HG03469 (cell line): ENCODE measurements at regions not wholly inside any gene's neighbourhood (a gene's known extent, or its start where the extent isn't known, plus 50 kb on each side); places are given as distances from the start of the nearest gene placed in this dataset.

Experiments
- ATAC-seq: cut with Tn5 transposase; IDR thresholded peaks from one replicate; pipeline ENCODE4 v1.9.1; 2021; ENCODE audit warnings: mild to moderate bottlenecking, moderate library complexity, moderate number of reproducible peaks; ENCODE audit not compliant: unreplicated experiment

DNA sequence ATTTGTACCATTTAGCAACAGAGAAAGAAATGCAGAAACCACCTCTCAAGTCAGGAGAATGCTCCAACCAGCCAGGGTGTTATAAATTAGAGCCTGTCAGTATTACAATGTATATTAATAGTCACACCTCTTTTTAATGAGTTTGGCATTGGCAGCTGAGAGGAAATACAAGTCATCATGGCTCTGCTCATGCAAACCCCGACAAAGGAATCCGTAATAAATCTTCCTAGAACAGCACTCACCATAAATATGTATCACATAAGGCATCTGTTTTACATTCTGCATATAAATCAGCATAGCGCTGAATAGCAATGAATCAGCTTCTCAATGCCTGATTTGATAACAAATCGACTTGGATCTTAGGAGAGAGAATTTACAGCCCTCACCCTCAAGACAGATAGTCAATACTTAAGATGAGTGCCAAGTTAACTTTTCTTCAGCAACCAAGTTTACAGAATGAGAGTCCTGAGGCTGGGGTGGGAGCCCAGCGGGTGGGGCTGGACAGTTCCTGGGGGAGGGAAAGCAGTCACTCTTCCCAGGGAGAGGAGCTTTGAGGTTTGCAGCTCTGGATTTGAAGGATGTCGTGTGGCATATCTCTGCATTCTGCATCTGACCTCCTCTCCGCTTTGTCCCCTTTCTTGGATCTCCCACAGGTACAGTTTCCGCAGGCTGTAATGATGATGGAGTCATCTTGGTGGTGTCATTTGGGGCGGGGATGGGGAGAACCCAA lies 1034.4 kb upstream of the NR2F2 start:
- ATAC-seq, result no peak

DNA sequence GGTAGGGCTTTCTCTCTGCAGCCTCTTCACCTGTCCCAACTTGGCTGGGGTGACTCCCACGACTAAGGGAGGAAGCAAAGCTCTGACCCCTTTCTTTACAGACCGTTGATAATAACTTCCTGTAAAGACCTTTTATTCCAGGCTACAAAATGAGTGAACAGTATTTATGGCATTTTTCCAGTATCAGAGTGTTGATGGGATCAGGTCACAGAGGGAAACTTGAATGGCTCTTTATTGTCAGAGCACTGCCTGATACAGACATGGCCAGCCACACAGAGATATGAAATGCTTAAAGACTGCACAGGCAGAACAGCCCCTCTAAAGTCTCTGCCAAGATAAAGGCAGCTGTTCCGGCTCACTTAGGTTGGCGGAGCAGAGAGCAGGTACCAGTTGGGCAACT lies 1033.9 kb upstream of the NR2F2 start:
- no peak for ATAC-seq

DNA sequence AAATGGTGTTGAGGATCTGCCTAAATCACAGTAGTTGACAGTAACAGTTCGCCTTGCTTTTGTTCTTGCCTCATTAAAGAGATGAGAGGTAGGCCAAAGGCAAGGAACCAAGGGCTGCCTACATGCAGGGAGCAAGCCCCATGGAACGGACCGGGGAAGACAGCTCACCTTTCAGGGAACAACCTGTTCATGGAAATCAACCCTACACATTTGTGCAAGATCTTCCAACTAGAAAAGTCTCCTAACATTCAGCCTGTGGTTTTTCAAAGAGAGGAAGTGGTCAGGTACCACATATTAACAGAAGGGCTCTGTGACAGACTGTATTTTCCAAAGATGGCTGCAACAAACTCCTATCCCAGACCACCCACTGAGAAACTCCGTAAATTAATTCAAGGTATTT lies 1031.8 kb upstream of the NR2F2 start:
- ATAC-seq, result no peak

DNA sequence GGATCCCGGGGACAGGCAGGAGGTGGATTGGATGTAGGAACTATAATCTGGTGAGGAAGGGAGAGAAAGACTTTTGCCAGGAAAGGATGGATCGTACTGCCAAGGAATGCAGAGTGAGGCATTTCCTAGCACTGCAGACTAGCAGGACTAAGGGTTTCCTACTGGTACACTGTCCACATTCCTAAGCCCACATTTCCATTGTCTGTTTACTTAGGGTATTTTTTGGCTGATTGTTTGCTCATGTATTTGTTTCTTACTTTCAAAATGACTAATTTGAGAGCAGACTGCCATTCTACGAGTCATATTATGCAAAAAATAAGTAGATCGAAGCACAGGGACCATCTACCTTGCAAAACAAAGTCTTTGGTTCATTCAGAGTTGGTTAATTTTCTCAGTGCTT lies 1029.5 kb upstream of the NR2F2 start:
- ATAC-seq, result no peak

DNA sequence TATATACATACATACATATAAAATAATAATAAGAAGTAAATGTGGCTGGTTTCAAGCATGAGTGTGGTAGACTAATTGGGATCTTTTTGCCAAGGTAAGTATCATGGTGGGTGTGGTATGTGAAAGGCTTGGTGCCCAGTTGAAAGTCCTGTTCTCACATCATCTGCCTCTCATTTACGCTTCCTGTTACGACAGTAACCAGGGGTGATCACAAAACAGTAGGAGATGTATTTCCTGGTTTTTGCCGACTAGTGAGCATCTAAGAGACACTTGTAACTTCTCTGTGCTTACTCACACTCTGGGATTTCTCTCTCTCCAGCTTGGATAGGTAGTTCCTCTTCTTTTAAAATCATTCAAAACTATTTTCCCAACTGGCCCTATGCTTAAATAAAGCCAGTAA lies 1028.3 kb upstream of the NR2F2 start:
- no peak for ATAC-seq

DNA sequence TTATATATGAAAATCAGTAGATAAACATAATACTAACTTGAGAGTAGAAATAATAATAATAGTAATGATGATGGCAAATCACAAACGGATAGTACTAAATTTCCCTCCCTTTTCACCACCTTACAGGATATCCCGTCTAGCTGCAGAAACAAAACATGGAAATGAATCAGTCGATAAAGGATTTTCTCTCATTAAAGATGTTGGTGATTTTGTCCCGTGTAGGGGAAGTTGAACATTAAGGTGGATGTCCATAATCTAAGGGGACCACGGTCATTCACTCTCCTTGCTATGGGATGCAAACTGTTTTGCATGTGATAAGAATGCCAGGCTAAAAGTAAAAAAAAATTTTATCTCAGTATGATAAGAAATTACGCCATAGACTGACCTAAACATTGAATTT lies 1027.7 kb upstream of the NR2F2 start:
- no peak for ATAC-seq

DNA sequence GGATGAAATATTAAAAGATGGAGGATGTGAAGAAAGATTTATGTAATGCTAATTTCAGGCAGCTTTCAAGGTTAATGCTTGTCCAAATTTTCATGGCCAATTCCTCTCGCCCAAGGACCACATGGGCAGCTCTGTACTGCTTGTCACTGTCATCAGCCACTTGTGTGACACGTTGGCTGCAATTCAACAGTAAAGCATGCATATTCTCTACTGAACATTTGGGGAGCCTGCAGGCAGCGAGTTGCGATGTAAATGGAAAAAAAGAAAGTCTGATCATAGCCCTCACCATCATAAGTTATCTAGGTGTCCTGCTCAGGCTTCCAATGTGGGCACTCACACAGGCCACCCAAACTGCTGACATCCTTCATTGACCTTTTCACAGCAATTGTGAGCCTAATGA lies 1026.8 kb upstream of the NR2F2 start:
- no peak for ATAC-seq

DNA sequence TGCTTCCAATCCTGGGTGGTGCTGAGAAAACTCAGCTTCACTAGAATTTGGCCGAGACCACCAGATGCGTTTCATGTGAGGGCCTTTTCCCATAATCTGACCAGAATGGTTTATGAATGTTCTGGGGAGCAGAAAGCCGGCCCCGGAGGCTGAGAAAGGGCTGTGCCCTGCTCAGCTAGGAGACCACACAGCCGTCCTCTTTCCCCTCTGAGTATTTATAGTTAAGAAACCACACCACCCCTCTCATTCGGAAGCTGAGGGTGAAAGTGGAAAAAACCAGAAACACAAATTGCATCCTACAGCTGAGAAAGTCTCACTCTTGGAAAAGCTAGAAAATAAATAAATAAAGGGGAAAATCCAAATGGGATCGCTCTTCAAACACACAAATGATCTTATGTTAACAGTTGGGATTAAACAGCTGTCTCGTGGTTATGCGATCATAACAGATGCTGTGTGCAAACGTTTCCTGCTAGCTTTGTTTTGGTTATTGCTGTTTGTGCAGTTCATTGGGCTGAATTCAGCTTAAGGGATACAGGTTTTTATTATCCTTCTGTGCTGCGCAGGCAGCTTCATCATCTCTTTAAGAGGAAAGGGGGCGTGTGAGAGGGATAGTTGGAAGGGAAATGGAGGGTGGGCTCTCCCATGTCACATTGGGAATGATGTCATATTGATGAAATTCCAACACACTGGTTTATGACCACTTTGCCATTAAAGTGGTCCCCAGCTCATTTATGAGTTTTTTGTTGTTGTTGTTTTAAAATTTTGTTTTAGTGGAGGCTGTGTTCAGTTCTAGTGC lies 1026.2 kb upstream of the NR2F2 start:
- ATAC-seq, result no peak

DNA sequence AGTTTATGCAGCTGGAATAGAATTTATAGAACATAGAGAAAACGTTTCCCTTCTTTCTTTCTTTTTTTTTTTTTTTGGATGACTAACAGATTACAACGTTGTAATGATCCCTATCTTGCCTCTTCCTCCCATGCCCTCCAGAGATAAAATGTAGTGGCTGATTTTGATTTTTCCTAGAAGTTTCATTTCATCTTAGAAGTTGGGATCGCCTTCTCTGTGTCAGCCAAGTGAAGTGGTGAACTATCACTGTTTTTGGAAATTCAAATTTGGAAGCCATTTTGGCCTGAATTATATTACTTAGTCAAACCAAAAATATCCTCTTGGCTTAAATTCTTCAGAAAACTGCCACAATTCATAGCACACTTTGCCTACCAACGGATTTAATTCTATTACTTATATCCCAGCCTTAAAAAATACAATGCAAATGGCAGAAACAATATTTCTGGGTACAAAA lies 1025.5 kb upstream of the NR2F2 start:
- no peak for ATAC-seq

DNA sequence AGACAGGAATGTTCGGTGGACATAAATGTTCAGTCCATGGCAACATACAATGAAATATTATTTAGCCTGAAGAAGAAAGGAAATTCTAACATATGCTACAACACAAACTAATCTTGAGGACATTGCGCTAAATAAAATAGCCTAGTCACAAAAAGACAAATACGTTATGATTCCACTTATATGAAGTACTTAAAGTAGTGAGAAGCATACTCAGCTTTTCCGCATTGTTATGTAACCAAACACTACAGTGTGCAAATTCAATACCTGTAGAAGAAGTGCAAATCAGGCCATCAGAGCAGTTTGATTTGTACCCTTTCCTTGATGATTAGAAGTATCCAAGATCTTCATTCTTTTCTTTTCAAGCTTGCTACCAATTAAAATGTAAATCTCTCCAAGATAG lies 1023.4 kb upstream of the NR2F2 start:
- no peak for ATAC-seq

DNA sequence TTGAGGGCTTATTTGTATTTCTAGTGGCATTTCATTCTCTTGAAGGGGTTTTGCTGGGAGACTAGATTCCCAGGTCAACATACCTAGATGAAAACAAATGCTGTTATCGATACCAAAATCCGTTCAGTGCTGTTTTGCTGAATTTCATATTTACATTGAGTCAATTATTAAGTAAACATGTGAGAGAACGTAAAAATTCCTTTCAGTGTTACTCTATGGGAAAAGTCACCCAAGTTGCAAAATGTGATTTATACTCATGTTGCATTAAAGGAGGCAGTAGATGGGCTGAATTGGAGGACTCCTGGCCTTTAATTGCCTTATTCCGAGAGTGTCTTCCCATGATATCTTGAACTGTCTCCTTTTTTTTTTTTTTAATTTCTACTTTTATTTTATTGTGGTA lies 1011.3 kb upstream of the NR2F2 start:
- ATAC-seq, result no peak

DNA sequence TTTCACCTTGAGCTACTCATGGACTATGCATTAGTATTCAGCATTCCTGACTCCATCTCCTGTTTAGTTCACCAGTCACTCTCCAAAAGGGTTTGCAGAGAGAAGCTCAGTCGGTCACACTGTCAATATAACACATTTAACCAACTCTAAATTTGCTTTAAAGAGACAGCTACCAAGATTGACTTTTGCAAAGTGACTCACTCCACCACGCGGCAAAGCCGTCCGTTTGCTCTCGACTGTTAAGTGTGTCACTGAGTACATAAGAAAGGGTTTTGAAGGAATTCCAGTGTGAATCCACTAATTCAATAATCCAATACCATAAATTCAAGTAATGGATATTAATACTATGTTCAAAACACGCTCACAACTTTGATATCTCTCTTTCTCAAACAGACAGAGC lies 1006.7 kb upstream of the NR2F2 start:
- ATAC-seq, result no peak

DNA sequence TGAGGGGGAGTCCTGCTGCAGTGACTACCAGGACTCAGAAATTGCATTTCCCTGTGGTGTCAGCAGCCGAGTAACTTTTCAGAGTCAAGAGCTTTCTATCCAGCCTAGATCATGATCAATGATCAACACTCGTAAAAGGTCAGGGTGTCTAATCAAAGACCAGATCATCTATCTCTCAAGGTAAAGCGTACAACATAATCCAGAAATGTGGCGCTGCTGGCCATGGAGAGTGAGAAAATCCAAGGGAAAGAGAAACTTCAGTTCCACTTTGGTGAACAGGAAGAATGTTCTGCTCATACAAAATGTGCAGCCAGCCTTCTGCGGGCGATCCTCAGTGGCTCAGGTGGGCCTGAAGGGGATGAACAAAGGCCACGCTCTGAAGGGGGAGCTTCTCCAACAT lies 1005.8 kb upstream of the NR2F2 start:
- no peak for ATAC-seq

DNA sequence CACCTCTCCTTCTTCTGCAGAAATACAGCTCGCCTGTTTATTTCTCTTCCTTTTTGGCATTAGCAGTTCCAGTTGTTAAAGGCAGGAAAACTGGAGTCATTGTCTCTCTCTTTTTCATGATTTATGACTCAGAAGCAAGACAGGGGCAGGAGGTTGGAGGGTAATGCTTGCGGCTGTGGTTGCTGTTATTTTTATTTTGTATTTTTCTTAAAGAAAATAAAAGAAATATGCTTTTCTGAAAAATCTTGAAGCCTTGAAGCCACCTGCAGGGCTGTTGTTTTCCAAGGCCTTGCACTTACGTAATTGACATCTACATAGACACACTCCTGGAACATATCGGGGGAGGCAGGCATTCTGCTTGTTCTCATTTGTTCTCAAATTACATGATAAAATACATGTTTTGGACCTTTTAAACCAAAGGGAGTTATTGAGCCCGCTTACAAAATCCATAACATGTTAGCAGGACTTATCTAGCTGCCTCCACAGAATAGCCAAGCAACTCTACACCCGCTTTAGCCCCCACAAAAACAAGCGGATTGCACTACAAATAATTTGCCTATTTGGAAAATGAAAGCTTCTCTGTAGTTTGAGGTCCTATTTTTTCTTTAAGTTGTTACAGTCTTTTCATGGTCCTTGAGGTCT lies 1004.6 kb upstream of the NR2F2 start:
- no peak for ATAC-seq

DNA sequence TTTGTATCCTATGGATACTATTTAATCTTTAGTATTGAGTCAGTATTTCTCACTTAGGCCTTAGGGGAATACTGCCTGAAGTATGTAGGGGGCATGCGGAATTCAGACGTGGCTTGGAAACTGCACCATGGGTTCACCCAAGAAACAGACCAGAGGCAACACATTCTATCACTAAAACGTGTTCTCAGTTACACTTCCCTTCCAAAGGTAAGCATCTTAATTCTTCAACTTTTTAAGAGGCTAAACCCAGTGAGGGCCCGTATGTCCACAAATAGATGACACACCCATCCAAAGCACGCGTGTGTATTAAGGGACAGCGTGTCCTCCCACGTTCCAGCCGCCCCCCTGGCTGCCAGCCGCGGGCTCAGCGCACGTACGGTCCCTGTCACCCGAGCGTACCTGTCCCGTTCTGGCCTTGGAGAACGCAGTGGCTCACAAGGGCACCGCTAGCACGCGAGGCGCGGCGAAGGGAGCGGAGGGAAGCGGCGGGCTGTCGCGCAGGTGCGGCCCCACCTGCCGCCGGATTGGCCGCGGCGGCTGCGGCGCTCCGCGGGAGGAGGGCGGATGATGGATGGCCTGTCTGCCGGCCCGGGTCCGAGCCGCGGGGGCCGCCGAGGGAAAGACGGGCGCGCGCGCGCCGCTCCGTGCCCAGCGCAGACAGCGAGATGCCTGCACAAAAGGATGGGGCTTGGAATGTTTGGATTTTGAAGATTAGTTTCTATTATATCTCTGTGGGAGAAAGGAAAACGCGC lies 1003.9 kb upstream of the NR2F2 start:
- ATAC-seq, result no peak

DNA sequence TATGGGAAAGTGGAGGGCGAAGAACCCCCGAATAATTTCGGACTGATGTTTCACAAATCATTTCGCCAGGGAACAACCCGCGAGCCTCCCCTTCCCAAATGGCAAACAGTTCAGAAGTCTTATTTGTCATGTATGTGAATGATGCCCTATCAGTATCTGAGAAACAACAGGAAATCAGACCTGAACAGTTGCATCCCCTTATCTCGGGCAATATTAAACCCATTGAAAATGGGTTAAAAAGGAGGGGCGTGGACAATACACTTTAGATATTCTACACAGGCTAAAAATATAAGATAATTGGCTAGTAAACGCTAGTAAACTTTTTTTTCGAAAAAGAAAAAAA lies 1003.3 kb upstream of the NR2F2 start:
- no peak for ATAC-seq

DNA sequence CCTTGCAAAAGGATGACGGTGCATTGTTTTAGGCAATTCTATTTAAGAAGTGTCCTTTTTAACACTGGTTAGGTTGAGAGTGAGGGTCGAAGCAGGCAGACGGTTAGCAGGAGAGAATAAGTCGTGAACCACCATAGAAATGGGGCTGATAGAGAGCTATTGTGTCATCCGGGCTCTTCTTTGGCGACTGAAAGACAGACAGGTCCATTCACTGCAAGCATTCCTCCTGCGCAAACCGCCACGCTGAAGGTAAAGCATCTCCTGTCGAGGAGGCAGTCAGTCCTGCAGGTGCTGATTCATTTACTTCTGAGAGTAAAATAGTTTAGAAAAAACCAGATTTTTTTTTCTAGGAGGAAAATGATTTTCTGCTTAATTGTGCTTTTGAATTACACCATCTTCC lies 1002.8 kb upstream of the NR2F2 start:
- no peak for ATAC-seq

DNA sequence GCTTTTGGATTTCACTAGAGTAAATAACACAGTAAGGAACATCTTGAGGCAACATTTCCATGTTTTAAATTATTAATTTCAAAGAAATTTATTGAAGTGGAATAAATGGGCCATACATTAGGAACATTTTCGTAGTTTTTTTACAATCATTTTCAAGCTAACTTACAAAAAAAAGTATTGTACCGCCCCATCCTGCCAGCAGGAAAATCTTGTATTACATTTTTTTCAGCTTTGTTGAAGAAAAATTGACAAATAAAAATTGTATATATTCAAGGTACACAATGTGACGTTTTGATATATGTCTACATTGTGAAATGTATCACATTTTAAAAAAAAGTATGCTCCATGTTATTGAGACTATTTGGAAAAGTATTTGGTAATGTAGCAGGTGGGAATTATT lies 1001.9 kb upstream of the NR2F2 start:
- no peak for ATAC-seq

DNA sequence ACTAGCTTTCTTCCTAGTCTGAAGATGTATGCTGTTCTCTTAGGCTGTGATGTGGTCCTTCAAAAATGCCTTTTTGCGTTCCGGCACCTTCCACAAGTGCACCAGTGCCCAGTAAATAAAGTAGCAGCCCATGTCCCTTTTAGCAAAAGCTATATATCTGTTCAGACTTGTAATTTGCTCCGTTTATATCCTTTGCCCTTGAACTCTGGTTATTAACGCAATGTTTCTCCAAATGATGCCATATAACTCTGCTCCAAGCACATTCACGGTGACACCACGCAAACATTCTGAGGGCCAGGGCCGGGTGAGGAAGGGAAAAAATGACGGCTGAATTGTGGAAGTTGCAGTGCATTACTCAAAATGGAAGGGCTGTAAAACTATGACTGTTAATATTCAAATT lies 1001.1 kb upstream of the NR2F2 start:
- ATAC-seq, result no peak

DNA sequence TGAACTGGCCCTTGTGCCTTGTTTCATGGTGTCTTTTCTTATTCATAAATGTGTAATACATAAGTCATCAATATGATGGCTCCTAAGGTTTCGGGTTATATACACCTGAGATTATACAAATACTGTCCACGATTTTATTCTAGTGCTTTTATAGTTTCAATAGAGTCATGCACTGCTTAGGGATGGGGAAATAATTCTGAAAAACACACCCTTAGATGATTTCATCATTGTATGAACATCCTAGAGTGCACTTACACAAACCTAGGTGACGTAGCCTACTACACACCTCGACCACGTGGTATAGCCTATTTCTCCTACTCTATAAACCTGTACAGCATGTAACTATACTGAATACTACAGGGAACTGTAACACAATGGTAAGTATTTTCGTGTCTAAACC lies 988.8 kb upstream of the NR2F2 start:
- ATAC-seq, result no peak

DNA sequence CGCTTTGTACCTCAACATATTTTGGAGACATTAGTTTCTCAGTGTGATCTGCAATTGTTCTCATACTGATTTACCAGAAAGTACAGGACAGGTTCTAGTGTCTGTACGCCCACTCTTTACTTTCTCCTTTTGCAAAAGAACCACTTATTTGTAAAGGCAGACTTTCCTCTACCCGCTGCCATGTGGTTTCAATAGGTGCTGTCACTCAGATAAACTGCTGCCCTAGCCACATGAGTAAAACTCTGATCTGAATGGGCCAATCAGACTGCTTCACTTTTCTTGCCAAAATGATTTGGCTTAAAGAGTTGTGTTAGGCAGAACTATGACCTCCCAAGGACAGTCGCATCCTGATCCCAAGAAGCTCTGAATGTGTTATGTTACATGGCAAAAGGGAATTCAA lies 984.6 kb upstream of the NR2F2 start:
- ATAC-seq, result no peak
